ENCODE measurements at regions not wholly inside any gene's neighbourhood (a gene's known extent, or its start where the extent isn't known, plus 50 kb on each side); places are given as distances from the start of the nearest gene placed in this dataset.

GRCh38 chr1:222384531-222384930, 163.4 kb downstream of the HHIPL2 start:
- no peak for TF ChIP-seq CTCF (IDR thresholded peaks at IDR 0.05 in 8 of 11, conservative IDR thresholded peaks at IDR 0.05 in 3 of 11)
- no peak for TF ChIP-seq POLR2A (IDR thresholded peaks at IDR 0.05)
- no peak for TF ChIP-seq POLR2AphosphoS5 (IDR thresholded peaks at IDR 0.05)
